ENCODE measurements at regions not wholly inside any gene's neighbourhood (a gene's known extent, or its start where the extent isn't known, plus 50 kb on each side); places are given as distances from the start of the nearest gene placed in this dataset.
"Not testable (repeated sequence)": the region's sequence is repeated elsewhere in the genome, so short reads cannot be mapped to it uniquely, and the experiment has no call there.

GRCh38 chr14:101251812-101252442, 309.4 kb upstream of the DIO3 start:
- no peak for DNase-seq (ENCODE audit: extremely low read depth in 1 of 11, low read depth in 9 of 11, low spot score in 4 of 11)

GRCh38 chr14:101252443-101253214, 308.7 kb upstream of the DIO3 start:
- no peak for DNase-seq (ENCODE audit: extremely low read depth in 1 of 11, low read depth in 9 of 11, low spot score in 4 of 11)

- no peak for DNase-seq (ENCODE audit: extremely low read depth in 1 of 11, low read depth in 9 of 11, low spot score in 4 of 11)
These were observed 307.3 kb upstream of the DIO3 start for GRCh38 chr14:101253948-101254347.

- no peak for DNase-seq (ENCODE audit: extremely low read depth in 1 of 11, low read depth in 9 of 11, low spot score in 4 of 11)
These were observed 306.2 kb upstream of the DIO3 start for GRCh38 chr14:101254805-101255764.

GRCh38 chr14:101255765-101256125, 305.6 kb upstream of the DIO3 start:
- DNase-seq (ENCODE audit: extremely low read depth in 1 of 11, low read depth in 9 of 11, low spot score in 4 of 11), result no peak

DNA sequence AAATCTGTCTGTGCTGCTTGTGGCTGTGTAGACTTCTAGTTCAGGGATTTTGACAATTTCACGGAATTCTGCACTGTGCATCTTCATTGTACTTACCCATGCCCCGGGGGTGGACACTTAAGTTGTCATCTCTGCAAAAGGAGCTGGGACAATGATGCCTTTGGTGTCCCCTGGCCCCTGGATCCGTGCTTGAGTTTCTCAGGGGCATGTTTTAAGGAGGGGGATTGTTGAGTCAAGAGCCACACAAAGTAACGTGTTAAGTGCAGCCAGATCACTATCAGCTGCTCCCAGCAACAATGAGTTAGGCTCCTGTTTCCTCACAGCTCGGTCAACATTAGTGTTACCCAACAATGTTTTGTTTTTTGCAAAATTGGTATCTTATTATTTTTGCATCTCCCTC, 305.0 kb upstream of the DIO3 start:
- DNase-seq (ENCODE audit: extremely low read depth in 1 of 11, low read depth in 9 of 11, low spot score in 4 of 11), result no peak

DNA sequence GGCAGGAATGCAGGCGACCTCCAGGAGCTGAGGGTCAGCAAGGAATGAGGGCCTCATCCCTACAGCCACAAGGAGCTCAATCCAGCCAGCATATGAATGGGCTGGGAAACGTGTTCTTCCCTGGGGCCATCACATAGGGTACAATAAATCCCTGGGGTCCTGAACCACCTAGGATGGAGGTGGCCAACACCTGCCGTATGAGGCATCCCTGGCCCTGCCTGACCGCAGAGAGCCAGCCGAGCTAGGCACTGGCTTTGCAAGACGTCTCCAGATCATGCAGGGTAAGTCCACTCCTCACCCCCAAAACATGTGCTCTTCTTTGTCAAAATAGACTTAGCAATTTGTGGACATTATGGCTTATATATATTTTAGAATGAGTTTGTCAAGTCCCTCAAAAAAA, 303.7 kb upstream of the DIO3 start:
- no peak for DNase-seq (ENCODE audit: extremely low read depth in 1 of 11, low read depth in 9 of 11, low spot score in 4 of 11)

DNA sequence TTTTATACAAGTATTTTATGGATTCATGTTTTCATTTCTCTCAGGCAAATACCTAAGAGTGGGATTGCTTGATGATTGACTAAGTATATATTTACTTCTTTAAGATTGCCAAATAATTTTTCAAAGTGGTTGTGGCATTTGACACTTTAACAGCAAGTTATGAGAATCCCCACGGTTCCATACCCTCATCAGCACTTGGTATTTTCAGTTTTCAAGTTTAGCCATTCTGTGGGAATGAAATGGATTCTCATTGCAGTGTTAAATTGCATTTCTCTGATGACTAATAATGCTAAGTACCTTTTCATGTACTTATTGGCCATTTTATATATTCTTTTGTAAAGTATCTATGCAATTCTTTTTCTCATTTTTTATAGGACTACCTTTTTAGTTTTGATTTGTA, 301.5 kb upstream of the DIO3 start:
- no peak for DNase-seq (ENCODE audit: extremely low read depth in 1 of 11, low read depth in 9 of 11, low spot score in 4 of 11)

GRCh38 chr14:101266441-101266840, 294.9 kb upstream of the DIO3 start:
- DNase-seq (ENCODE audit: extremely low read depth in 1 of 11, low read depth in 9 of 11, low spot score in 4 of 11), result not testable (repeated sequence)

DNA sequence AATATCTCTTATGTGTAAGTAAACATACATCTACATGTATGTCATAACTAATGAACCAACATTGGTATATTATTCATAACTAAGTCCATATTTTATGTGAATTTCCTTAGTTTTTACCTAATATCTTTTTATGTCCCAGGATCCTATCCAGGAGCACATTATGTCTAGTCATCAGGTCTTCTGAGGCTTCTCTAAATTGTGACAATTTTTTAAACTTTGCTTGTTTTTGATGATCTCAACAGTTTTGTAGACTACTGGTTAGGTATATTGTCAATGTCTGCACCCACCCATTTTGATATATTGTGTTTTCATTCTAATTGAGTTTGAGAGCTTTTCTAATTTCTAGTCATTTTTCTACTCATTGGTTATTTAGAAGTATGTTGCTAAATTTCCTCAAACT, 288.2 kb upstream of the DIO3 start:
- no peak for DNase-seq (ENCODE audit: extremely low read depth in 1 of 11, low read depth in 9 of 11, low spot score in 4 of 11)

DNA sequence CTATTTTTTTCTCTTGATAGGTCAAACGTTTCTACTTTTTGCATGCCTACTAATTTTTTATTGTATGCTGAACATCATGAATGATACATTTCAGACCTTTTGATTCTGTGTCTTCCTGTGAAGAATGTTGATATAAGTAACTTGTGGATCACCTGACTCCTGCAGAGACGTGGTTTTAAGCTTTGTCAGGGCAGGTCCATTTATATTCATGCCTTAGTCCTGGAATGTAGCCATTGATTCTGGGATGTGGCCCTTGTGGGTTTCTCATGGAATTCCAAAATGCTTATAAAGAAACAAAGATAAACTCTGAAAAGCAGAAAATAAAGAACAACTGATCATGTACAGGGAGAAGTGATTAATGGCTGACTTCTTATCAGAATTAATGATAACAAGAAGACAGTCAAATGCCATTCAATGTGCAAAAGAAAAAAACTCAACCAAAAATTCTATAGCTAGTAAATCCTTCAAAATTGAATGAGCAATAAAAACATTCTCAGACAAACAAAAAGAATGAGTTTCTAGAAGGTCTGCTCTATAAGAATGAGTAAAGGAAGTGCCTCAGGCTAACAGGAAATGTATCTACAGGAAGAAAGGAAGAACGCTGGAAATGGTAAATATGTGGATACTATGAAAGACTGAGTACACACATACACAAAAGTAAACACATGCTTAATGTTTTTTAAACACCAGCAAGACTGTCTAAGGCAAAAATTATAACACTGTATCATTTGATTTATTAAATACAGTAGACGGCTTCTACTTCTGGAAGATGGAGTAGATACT, 284.8 kb upstream of the DIO3 start:
- DNase-seq (ENCODE audit: extremely low read depth in 1 of 11, low read depth in 9 of 11, low spot score in 4 of 11), result no peak

GRCh38 chr14:101282418-101282817, 278.9 kb upstream of the DIO3 start:
- no peak for DNase-seq (ENCODE audit: extremely low read depth in 1 of 11, low read depth in 9 of 11, low spot score in 4 of 11)

DNA sequence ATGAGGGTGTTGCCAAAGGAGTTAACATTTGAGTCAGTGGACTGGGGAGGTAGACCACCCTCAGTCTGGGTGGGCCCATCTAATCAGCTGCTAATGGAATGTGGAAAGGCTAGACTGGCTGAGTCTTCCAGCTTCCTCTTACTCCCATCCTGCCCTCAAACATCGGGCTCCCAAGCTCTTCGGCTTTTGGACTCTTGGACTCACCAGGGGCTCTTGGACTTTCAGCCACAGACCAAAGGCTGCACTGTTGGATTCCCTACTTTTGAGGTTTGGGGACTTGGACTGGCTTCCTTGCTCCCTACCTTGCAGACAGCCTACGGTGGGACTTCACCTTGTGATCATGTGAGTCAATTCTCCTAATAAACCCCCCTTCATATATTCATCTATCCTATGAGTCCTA, 276.6 kb upstream of the DIO3 start:
- no peak for DNase-seq (ENCODE audit: extremely low read depth in 1 of 11, low read depth in 9 of 11, low spot score in 4 of 11)

DNA sequence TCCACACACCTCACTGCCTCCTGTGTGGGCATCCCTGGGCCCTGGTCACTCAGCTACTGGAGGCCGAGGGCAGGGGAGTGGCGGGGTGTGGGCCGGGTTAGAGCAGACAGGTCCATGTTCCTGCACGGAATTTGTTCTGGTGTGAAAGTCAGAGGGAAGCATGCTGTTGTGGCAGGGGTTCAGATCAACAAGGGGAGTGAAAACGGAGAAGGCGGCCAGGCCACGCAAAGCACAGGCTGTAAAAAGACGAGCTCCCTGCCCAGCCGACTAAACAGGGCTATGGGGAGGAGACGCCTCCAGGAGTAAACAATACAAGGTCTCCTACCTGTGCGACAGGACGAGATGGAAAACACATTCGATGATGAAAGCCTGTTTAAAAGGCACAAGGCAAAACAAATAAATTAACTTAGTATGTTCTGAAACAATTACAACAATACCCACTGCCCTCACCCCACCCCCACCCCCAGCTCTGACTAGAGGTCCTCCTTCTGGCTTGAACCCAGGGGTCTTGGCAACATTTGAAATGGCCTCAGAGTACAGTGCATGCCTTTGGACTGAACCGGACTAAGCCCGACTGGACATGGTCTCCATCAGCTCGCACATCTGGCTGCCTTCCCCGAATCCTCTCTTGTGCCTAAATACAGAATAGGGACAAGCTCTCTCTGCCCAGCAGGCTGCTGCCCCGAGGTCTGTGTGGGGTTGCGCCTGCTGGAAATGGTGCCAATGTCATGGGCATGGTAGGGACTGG, 274.9 kb upstream of the DIO3 start:
- DNase-seq (ENCODE audit: extremely low read depth in 1 of 11, low read depth in 9 of 11, low spot score in 4 of 11), result no peak

DNA sequence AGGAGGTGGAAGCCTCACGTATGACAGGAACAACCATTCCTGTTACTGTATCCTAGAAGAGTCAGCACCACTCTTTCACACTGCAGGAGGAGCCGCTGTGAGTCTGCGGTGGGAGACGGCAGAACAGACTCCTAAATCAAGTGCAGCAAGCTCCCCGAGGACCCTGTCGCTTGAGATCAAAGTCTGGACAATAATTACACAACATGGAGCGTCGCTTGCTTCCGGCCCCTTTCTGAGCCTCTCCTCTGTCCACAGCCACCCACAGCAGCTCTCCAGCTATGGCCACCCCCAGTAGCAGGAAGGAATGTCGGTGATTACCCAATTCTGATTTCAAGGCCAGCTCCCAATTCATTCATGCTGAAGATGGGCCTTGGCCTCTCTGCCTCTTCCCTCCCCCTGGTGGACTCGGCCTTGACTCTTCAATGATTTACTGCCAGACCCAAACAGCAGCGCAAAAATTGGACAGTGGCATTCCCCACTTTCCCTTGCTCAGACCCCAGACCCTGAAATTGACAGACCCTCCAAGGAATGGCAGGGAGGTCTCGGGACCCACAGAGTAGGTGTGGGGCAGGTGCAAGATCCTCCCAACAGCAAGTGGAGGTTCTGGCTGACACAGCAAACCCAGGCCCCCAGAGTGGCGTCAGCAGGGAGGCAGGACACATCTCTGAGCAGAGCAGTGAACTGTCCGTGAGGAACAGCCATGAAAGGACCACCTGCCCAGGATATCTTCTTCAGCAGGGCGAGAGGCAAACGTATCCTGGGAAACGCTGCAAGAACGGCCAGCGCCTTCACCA, 272.7 kb upstream of the DIO3 start:
- DNase-seq (ENCODE audit: extremely low read depth in 1 of 11, low read depth in 9 of 11, low spot score in 4 of 11), result peak in 9 of 11 donors; percentile 10 to 39 (median 21)

- no peak for DNase-seq (ENCODE audit: extremely low read depth in 1 of 11, low read depth in 9 of 11, low spot score in 4 of 11)
These were observed 272.0 kb upstream of the DIO3 start for GRCh38 chr14:101289230-101289690.

- no peak for DNase-seq (ENCODE audit: extremely low read depth in 1 of 11, low read depth in 9 of 11, low spot score in 4 of 11)
These were observed 271.4 kb upstream of the DIO3 start for GRCh38 chr14:101289911-101290310.

GRCh38 chr14:101290611-101291010, 270.7 kb upstream of the DIO3 start:
- DNase-seq (ENCODE audit: extremely low read depth in 1 of 11, low read depth in 9 of 11, low spot score in 4 of 11), result no peak

Data from renal cortex interstitium (tissue), 11 donors.